ENCODE measurements at regions not wholly inside any gene's neighbourhood (a gene's known extent, or its start where the extent isn't known, plus 50 kb on each side); places are given as distances from the start of the nearest gene placed in this dataset.
A peak's percentile ranks its signal among the peaks of the same experiment; 100 is the strongest.
"Not testable (repeated sequence)": the region's sequence is repeated elsewhere in the genome, so short reads cannot be mapped to it uniquely, and the experiment has no call there.

- H3K4me1 ChIP-seq; DNase-seq; intact Hi-C loops (cut with DNase I); H3K27ac ChIP-seq; H3K4me3 ChIP-seq; H3K9me3 ChIP-seq; H3K36me3 ChIP-seq: not testable (repeated sequence)
- peaks cover 0 to 18% (median 5%) of the 10 kb centered on the region in 3 donors for H3K27me3 ChIP-seq
- WGBS, 2 donors = 15 to 17% methylated on average over 4 of the region's 4 CpGs
Measured at GRCh38 chr6:157176-157575, 135.1 kb upstream of the DUSP22 start.

- H3K4me3 ChIP-seq; H3K27ac ChIP-seq; H3K27me3 ChIP-seq; H3K9me3 ChIP-seq; H3K36me3 ChIP-seq; intact Hi-C loops (cut with DNase I); DNase-seq; H3K4me1 ChIP-seq: not testable (repeated sequence)
- WGBS, 2 donors = 54 to 72% methylated on average over 2 of the region's 2 CpGs
Measured at GRCh38 chr6:161657-162056, 130.6 kb upstream of the DUSP22 start.

- DNase-seq = no peak
- intact Hi-C loops (cut with DNase I) = no loop called here
- Histone ChIP-seq H3K9me3 (no peaks in the 10 kb centered on the region), H3K36me3 (no peaks in the 10 kb centered on the region), H3K27ac (no peak overlapping the region), H3K4me3 (no peak overlapping the region), H3K27me3 (peaks cover 0 to 1% (median 0%) of the 10 kb centered on the region in 3 donors), H3K4me1 (no peaks in the 10 kb centered on the region)
- 81 to 85% methylated on average over 7 of the region's 7 CpGs for WGBS, 2 donors
- no peak for TF ChIP-seq CTCF (IDR thresholded peaks at IDR 0.05)
- no peak for TF ChIP-seq EP300 (IDR thresholded peaks at IDR 0.05)
Measured at GRCh38 chr6:164720-165119, 127.6 kb upstream of the DUSP22 start.

- intact Hi-C loops (cut with DNase I) = no loop called here
- H3K27me3 ChIP-seq = peaks cover 0 to 4% (median 0%) of the 10 kb centered on the region in 3 donors
- H3K27ac ChIP-seq = no peak overlapping the region
- no peak overlapping the region for H3K4me3 ChIP-seq
- DNase-seq = no peak
- 89 to 90% methylated on average over 1 of the region's 1 CpG for WGBS, 2 donors
- H3K9me3 ChIP-seq = no peaks in the 10 kb centered on the region
- no peaks in the 10 kb centered on the region for H3K36me3 ChIP-seq
- no peak for TF ChIP-seq EP300 (IDR thresholded peaks at IDR 0.05)
- TF ChIP-seq CTCF (IDR thresholded peaks at IDR 0.05) = no peak
- H3K4me1 ChIP-seq = no peaks in the 10 kb centered on the region
Measured at GRCh38 chr6:165263-165662, 127.0 kb upstream of the DUSP22 start.

GRCh38 chr6:165906-166305, 126.4 kb upstream of the DUSP22 start:
- TF ChIP-seq POLR2A (IDR thresholded peaks at IDR 0.05) (no peak), POLR2AphosphoS5 (IDR thresholded peaks at IDR 0.05) (no peak), CTCF (IDR thresholded peaks at IDR 0.05) (no peak), EP300 (IDR thresholded peaks at IDR 0.05) (no peak)
- H3K4me3 ChIP-seq = no peak overlapping the region
- H3K27ac ChIP-seq = no peak overlapping the region
- H3K36me3 ChIP-seq = no peaks in the 10 kb centered on the region
- intact Hi-C loops (cut with DNase I) = no loop called here
- DNase-seq = no peak
- H3K4me1 ChIP-seq = no peaks in the 10 kb centered on the region
- peaks cover 0 to 4% (median 0%) of the 10 kb centered on the region in 3 donors for H3K27me3 ChIP-seq
- H3K9me3 ChIP-seq = no peaks in the 10 kb centered on the region

GRCh38 chr6:168865-169455, 123.3 kb upstream of the DUSP22 start:
- H3K36me3 ChIP-seq = no peaks in the 10 kb centered on the region

More at GRCh38 chr6:168865-169455, 123.3 kb upstream of the DUSP22 start:
- DNase-seq = no peak
- TF ChIP-seq CTCF (IDR thresholded peaks at IDR 0.05) (peak in 3 of 4 experiments; percentile 30 to 57 (median 32)), POLR2A (IDR thresholded peaks at IDR 0.05) (no peak), POLR2AphosphoS5 (IDR thresholded peaks at IDR 0.05) (no peak), EP300 (IDR thresholded peaks at IDR 0.05) (no peak)
- 29 to 32% methylated on average over 3 of the region's 3 CpGs for WGBS, 2 donors
- H3K27me3 ChIP-seq = peaks cover 0 to 4% (median 0%) of the 10 kb centered on the region in 3 donors
- H3K27ac ChIP-seq = no peak overlapping the region
- H3K4me3 ChIP-seq = no peak overlapping the region
- H3K9me3 ChIP-seq = no peaks in the 10 kb centered on the region
- no peaks in the 10 kb centered on the region for H3K4me1 ChIP-seq
- intact Hi-C loops (cut with DNase I) = no loop called here

Measured in sigmoid colon (tissue), 6 donors.